ENCODE measurements at regions not wholly inside any gene's neighbourhood (a gene's known extent, or its start where the extent isn't known, plus 50 kb on each side); places are given as distances from the start of the nearest gene placed in this dataset.
"Not testable (repeated sequence)": the region's sequence is repeated elsewhere in the genome, so short reads cannot be mapped to it uniquely, and the experiment has no call there.

DNA sequence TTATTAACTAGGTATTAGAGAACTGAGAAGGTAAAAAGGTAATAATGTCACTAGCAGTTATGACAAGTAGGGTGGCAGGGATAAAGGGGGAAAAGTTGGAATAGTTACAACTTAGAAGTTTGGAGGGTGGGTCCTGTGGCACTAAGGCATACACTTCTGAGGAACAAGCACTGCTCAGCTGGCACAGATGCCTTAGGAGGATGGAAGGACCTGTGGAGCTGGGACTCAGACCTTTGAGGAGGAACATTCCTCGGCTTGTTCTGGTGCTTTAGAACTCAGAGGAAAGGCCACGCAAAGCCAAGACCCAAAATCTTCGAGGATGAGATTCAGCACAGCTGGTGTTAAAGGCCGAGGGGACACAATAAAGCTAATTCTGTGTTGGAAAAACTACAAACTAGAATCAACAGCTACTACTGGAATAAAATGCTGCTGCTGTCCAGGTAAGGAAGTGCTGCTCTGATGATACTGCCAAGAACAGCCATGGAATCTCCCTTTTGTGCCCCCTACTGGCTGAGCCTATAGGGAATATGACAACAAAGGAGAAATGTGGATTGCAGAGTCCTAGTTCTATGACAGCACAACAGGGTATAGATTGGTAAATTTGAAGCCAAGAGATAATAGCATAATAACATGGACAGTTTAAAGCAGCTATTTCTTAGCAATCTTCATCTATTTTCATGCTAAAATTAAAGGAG lies 126.7 kb downstream of the SLC25A46 start:
- peak; percentile 19 for DNase-seq (ENCODE audit: extremely low read depth, low read depth)

DNA sequence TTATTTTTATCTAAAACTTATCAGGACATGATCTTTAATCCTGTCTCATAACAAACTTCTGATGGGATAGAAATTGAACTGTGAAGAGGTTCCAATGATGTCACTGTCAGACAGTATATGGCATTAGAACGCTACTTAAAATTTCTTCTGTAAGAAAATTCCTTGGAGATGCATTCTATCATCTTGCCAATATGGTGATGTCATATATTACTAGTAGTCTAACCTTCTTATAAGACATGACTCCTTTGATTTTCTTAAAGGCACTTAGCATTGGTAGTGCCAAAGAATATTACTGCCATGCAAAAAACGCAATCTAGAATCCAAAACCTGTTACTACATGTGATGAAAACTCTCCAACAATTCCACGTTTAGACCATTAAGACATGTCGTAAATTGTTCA lies 131.1 kb downstream of the SLC25A46 start:
- DNase-seq (ENCODE audit: extremely low read depth, low read depth) = no peak

- no peak for DNase-seq (ENCODE audit: extremely low read depth, low read depth)
Observed at GRCh38 chr5:110872200-110872599, 133.4 kb downstream of the SLC25A46 start.

DNA sequence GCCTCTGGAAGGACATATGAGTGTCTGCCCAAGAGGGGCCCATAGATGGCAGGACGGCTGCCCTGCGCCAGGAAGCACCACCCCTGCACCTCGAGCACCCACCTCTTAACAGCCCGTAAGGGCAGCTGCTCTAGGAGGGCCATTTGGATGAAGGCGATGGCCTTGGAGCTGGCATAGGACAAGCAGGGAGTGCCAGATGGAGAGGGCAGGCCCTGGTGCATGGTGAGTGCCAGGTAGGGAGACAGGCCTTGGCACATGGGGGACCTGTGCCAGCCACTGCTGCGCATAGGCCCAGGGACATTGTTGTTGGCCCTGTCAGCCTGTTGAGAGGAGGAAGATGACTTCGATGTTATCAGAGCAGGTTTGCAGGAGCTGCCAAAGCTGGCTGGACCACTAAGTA lies 134.2 kb downstream of the SLC25A46 start:
- no peak for DNase-seq (ENCODE audit: extremely low read depth, low read depth)

DNA sequence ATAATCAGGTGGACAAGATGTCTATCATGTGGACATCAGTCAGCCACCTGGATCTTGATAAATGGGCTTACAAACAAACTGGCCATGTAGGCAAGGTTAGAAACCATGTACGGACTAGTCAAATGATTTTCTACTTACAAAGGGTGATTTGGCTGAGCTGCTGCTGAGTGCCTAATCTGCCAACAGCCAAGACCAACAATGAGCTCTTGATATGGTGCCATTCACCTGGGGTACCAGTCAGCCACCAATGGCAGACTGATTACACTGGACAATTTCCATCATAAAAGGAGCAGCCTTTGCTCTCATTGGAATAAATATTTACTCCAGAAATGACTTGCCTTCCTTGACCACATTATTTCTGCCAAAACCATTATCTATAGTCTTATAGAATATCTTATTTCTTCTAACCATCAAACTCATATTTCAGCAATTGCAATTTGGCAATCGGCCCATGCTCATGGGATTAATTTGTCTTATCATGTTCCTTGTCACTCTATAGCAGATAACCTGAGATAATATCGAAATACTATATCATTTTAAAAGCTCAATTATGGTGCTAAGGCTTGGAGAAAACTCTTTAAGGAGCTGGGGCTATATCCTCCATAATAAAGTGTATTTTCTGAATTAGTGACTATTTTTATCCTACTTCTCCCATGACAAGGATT lies 135.1 kb downstream of the SLC25A46 start:
- DNase-seq (ENCODE audit: extremely low read depth, low read depth) = no peak

DNA sequence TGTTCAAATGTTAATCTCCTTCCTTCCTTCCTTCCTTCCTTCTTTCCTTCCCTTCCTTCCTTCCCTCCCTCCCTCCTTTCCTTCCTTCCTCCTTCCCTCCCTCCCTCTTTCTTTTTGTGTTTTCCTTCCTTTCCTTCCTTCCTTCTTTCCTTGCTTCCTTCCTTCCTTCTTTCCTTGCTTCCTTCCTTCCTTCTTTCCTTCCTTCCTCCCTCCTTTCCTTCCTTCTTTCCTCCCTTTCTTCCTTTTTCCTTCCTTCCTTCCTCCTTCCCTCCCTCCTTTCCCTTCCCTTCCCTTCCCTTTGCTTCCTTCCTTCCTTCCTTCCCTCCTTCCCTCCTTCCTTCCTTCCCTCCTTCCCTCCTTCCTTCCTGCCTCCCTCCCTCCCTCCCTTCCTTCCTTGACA lies 136.3 kb downstream of the SLC25A46 start:
- not testable (repeated sequence) for DNase-seq (ENCODE audit: extremely low read depth, low read depth)

DNA sequence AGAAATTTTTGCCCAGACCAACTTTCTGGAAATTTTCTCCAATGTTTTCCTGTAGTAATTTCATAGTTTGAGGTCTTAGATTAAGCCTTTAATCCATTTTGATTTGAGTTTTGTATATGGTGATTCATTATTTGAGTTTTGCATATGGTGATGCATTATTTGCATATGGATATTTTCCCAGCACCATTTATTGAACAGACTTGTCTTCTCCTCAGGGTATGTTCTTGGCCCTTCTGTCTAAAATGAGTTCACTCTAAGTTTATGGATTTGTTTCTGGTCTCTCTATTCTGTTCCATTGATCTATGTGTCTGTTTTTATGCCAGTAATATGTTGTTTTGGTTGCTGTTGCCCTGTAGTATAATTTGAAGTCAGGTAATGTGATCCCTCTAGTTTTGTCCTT lies 139.3 kb downstream of the SLC25A46 start:
- no peak for DNase-seq (ENCODE audit: extremely low read depth, low read depth)

DNA sequence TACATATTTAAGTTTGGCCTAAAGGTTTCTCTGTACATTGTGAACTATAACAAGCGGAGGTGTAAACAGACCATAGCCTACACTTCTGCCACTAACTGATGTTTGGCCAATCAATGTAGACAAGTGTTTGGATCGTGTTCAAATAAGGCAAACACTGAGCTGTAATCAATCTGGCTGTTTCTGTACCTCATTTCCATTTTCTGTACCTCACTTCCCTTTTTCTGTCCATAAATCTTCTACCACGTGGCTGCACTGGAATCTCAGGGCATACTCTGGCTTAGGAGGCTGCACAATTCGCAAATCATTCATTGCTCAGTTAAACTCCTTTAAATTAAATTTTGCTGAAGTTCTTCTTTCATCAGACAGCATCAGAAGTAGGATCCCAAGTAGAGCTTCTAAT lies 140.9 kb downstream of the SLC25A46 start:
- no peak for DNase-seq (ENCODE audit: extremely low read depth, low read depth)

DNA sequence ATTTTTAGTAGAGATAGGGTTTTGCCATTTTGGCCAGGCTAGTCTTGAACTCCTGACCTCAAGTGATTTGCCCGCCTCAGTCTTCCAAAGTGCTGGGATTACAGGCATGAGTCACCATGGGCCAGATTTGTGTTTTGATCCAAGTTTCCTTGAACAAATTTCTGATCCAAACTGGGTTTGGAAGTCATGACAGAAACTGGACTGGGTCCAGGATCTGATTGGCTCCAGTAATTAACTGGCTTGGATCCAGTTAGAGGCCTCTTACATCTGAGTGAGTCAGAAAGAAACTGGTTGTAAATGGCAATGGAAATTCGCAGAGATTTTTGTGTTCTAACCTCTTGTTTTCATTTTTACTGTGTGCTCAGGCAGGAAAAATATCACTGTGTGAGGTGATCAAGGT lies 141.6 kb downstream of the SLC25A46 start:
- no peak for DNase-seq (ENCODE audit: extremely low read depth, low read depth)

- DNase-seq (ENCODE audit: extremely low read depth, low read depth) = no peak
Observed at GRCh38 chr5:110884005-110884404, 145.2 kb downstream of the SLC25A46 start.

DNA sequence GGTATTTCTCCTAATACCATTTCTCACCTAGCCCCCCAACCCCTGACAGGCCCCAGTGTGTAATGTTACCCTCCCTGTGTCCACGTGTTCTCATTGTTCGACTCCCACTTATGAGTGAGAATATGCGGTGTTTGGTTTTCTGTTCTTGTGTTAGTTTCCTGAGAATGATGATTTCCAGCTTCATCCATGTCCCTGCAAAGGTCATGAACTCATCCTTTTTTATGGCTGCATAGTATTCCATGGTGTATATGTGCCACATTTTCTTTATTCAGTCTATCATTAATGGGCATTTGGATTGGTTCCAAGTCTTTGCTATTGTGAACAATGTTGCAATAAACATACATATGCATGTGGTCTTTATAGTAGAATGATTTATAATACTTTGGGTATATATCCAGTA lies 148.4 kb downstream of the SLC25A46 start:
- not testable (repeated sequence) for DNase-seq (ENCODE audit: extremely low read depth, low read depth)

DNA sequence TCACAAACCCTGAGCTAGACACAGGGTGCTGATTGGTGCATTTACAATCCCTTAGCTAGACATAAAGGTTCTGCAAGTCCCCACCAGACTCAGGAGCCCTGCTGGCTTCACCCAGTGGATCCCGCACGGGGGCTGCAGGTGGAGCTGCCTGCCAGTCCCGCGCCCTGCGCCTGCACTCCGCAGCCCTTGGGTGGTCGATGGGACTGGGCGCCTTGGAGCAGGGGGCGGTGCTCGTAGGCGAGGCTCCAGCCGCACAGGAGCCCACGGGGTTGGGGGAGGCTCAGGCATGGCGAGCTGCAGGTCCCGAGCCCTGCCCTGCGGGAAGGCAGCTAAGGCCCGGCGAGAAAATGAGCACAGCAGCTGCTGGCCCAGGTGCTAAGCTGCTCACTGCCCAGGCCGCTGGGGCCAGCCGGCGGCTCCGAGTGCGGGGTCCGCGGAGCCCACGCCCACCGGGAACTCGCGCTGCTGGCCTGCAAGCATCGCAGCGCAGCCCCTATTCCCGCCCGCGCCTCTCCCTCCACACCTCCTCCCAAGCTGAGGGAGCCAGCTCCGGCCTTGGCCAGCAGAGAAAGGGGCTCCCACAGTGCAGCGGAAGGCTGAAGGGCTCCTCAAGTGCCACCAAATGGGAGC lies 155.2 kb downstream of the SLC25A46 start:
- DNase-seq (ENCODE audit: extremely low read depth, low read depth) = not testable (repeated sequence)

DNA sequence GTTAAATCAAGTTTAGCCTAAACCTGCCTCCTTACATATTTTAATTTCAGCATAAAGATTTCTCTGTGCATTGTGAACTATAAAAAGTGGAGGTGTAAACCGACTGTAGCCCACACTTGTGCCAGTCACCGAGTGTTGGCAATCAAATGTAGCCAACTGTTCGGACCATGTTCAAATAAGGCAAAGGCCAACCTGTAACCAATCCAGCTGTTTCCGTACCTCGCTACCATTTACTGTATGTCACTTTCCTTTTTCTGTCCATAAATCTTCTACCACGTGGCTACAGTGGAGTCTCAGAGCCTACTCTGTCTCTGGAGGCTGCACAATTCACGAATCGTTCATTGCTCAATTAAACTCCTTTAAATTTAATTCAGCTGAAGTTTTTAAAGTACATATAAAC lies 156.0 kb downstream of the SLC25A46 start:
- no peak for DNase-seq (ENCODE audit: extremely low read depth, low read depth)

DNA sequence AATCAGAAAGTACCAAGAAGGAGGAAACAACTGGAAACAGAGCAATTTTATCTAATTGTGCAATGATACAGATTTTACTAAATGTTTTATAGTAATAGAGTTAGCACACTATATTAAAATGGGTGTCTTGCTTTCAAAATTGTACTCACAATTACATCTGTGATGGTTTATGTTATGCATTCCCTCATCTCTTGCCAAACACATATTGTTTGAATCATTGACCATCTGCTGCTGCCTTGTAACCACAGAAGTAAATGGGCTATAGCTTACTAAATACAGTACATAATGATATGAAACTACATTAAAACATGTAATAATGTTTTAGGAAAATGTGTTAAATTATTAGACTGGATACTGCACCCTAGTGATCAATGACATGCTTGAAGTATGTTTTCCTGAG lies 158.1 kb downstream of the SLC25A46 start:
- DNase-seq (ENCODE audit: extremely low read depth, low read depth) = no peak

- no peak for DNase-seq (ENCODE audit: extremely low read depth, low read depth)
Observed at GRCh38 chr5:110899566-110900412, 161.0 kb downstream of the SLC25A46 start.

GRCh38 chr5:110900829-110901228 lies 162.0 kb downstream of the SLC25A46 start:
- DNase-seq (ENCODE audit: extremely low read depth, low read depth) = peak; percentile 1

- no peak for DNase-seq (ENCODE audit: extremely low read depth, low read depth)
Observed at GRCh38 chr5:110903966-110904365, 165.2 kb downstream of the SLC25A46 start.

DNA sequence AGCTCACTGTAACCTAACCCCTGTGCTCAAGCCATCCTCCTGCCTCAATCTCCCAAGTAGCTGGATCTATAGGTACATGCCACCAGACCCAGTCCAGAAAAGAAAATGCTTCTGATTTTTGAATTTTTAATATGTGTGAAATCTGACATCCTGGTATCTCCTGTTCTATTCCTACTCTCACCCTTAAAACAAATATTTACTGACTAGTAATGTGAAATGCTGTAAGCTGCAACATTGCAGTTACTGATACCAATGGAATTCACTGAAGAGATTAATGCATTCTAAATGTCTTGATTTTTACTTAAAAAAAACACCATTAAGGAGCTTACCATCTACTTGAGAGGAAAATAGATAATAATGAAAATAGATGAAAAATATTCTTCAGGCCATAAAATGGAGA lies 162.7 kb upstream of the TSLP start:
- no peak for DNase-seq (ENCODE audit: extremely low read depth, low read depth)

- no peak for DNase-seq (ENCODE audit: extremely low read depth, low read depth)
Observed at GRCh38 chr5:110909415-110909814, 162.1 kb upstream of the TSLP start.

- no peak for DNase-seq (ENCODE audit: extremely low read depth, low read depth)
Observed at GRCh38 chr5:110909950-110910349, 161.6 kb upstream of the TSLP start.

DNA sequence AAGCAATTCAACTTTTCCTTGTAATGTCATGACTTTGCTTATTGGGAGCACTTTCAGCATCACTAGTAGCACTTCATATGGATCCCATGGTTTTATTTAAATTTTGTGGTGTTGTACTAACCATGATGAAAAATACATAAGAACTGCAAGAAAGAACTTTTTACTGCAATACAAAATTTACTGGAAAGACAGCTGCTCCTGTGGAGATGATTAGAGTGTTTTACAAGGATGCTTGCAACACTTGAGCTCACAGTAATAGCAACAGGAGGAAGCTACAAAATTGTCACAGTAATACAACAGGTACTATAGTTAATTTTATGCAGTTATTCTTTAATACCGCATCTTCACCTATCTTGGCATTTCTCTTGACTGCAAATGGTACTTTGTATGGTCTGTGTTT lies 158.3 kb upstream of the TSLP start:
- DNase-seq (ENCODE audit: extremely low read depth, low read depth) = no peak
